ENCODE measurements at regions not wholly inside any gene's neighbourhood (a gene's known extent, or its start where the extent isn't known, plus 50 kb on each side); places are given as distances from the start of the nearest gene placed in this dataset.

- H3K27me3 Mint-ChIP-seq (ENCODE audit: low read depth, unreplicated experiment), result peaks cover 10% of the 10 kb centered on the region
- no peak overlapping the region for H3K4me3 Mint-ChIP-seq (ENCODE audit: unreplicated experiment)
- no peaks in the 10 kb centered on the region for H3K9me3 Mint-ChIP-seq (ENCODE audit: unreplicated experiment)
- Histone ChIP-seq H3K79me2 (ENCODE audit: insufficient read depth, low read length) (no peaks in the 10 kb centered on the region), H3K27ac (ENCODE audit: low read depth, low read length) (no peak overlapping the region), H3K4me2 (ENCODE audit: low read length) (no peak overlapping the region), H3K9ac (ENCODE audit: low read length) (no peak overlapping the region), H2AFZ (ENCODE audit: low read depth, low read length) (no peak overlapping the region), H3K36me3 (ENCODE audit: insufficient read depth, low read length) (no peaks in the 10 kb centered on the region), H3K27me3 (ENCODE audit: insufficient read depth, low read length) (no peaks in the 10 kb centered on the region), H3K4me3 (ENCODE audit: insufficient read depth, low read depth, low read length) (no peak overlapping the region), H3K4me1 (ENCODE audit: insufficient read depth, low read length) (no peaks in the 10 kb centered on the region), H3K9me3 (ENCODE audit: insufficient read depth, low read depth, low read length) (no peaks in the 10 kb centered on the region), H4K20me1 (ENCODE audit: insufficient read depth, low read length) (no peaks in the 10 kb centered on the region)
- H3K4me1 Mint-ChIP-seq (ENCODE audit: low read depth, unreplicated experiment), result no peaks in the 10 kb centered on the region
- no peak overlapping the region for H3K27ac Mint-ChIP-seq (ENCODE audit: unreplicated experiment)
- no peak for DNase-seq (ENCODE audit: low read depth)
- no peaks in the 10 kb centered on the region for H3K36me3 Mint-ChIP-seq (ENCODE audit: low read depth, unreplicated experiment)
- TF ChIP-seq CTCF (IDR thresholded peaks at IDR 0.05; ENCODE audit: insufficient read depth, low read depth, low read length) (no peak), EZH2 (IDR thresholded peaks at IDR 0.05; ENCODE audit: insufficient read depth, low read length) (no peak)
- no peak for FAIRE-seq
Observed at GRCh38 chr6:21306546-21306945, 287.0 kb upstream of the SOX4 start.

GRCh38 chr6:21309807-21310221, 283.7 kb upstream of the SOX4 start:
- Histone ChIP-seq H3K27ac (ENCODE audit: low read depth, low read length) (no peak overlapping the region), H3K9me3 (ENCODE audit: insufficient read depth, low read depth, low read length) (no peaks in the 10 kb centered on the region), H2AFZ (ENCODE audit: low read depth, low read length) (peak overlapping the region; percentile 70), H4K20me1 (ENCODE audit: insufficient read depth, low read length) (no peaks in the 10 kb centered on the region), H3K27me3 (ENCODE audit: insufficient read depth, low read length) (no peaks in the 10 kb centered on the region), H3K9ac (ENCODE audit: low read length) (peak overlapping the region; percentile 39), H3K4me1 (ENCODE audit: insufficient read depth, low read length) (no peaks in the 10 kb centered on the region), H3K36me3 (ENCODE audit: insufficient read depth, low read length) (no peaks in the 10 kb centered on the region), H3K4me2 (ENCODE audit: low read length) (peak overlapping the region; percentile 85), H3K79me2 (ENCODE audit: insufficient read depth, low read length) (no peaks in the 10 kb centered on the region), H3K4me3 (ENCODE audit: insufficient read depth, low read depth, low read length) (peak overlapping the region; percentile 43)
- Mint-ChIP-seq H3K36me3 (ENCODE audit: low read depth, unreplicated experiment) (no peaks in the 10 kb centered on the region), H3K4me1 (ENCODE audit: low read depth, unreplicated experiment) (no peaks in the 10 kb centered on the region), H3K27ac (ENCODE audit: unreplicated experiment) (no peak overlapping the region), H3K4me3 (ENCODE audit: unreplicated experiment) (no peak overlapping the region), H3K27me3 (ENCODE audit: low read depth, unreplicated experiment) (peaks cover 14% of the 10 kb centered on the region), H3K9me3 (ENCODE audit: unreplicated experiment) (no peaks in the 10 kb centered on the region)
- TF ChIP-seq EZH2 (IDR thresholded peaks at IDR 0.05; ENCODE audit: insufficient read depth, low read length) (no peak), CTCF (IDR thresholded peaks at IDR 0.05; ENCODE audit: insufficient read depth, low read depth, low read length) (no peak)
- peak; percentile 18 for DNase-seq (ENCODE audit: low read depth)
- no peak for FAIRE-seq

GRCh38 chr6:21310568-21311140, 282.9 kb upstream of the SOX4 start:
- no peak overlapping the region for H3K27ac ChIP-seq (ENCODE audit: low read depth, low read length)

More at GRCh38 chr6:21310568-21311140, 282.9 kb upstream of the SOX4 start:
- Mint-ChIP-seq H3K36me3 (ENCODE audit: low read depth, unreplicated experiment) (no peaks in the 10 kb centered on the region), H3K27ac (ENCODE audit: unreplicated experiment) (no peak overlapping the region), H3K9me3 (ENCODE audit: unreplicated experiment) (no peaks in the 10 kb centered on the region), H3K27me3 (ENCODE audit: low read depth, unreplicated experiment) (peaks cover 14% of the 10 kb centered on the region), H3K4me3 (ENCODE audit: unreplicated experiment) (no peak overlapping the region), H3K4me1 (ENCODE audit: low read depth, unreplicated experiment) (no peaks in the 10 kb centered on the region)
- no peak for TF ChIP-seq EZH2 (IDR thresholded peaks at IDR 0.05; ENCODE audit: insufficient read depth, low read length)
- no peak for TF ChIP-seq CTCF (IDR thresholded peaks at IDR 0.05; ENCODE audit: insufficient read depth, low read depth, low read length)
- DNase-seq (ENCODE audit: low read depth), result no peak
- H3K9me3 ChIP-seq (ENCODE audit: insufficient read depth, low read depth, low read length), result no peaks in the 10 kb centered on the region
- FAIRE-seq, result no peak
- H3K36me3 ChIP-seq (ENCODE audit: insufficient read depth, low read length), result no peaks in the 10 kb centered on the region
- H2AFZ ChIP-seq (ENCODE audit: low read depth, low read length), result no peak overlapping the region
- H3K4me3 ChIP-seq (ENCODE audit: insufficient read depth, low read depth, low read length), result no peak overlapping the region
- H3K4me2 ChIP-seq (ENCODE audit: low read length), result no peak overlapping the region
- no peaks in the 10 kb centered on the region for H3K79me2 ChIP-seq (ENCODE audit: insufficient read depth, low read length)
- no peaks in the 10 kb centered on the region for H3K27me3 ChIP-seq (ENCODE audit: insufficient read depth, low read length)
- H3K4me1 ChIP-seq (ENCODE audit: insufficient read depth, low read length), result no peaks in the 10 kb centered on the region
- no peak overlapping the region for H3K9ac ChIP-seq (ENCODE audit: low read length)
- no peaks in the 10 kb centered on the region for H4K20me1 ChIP-seq (ENCODE audit: insufficient read depth, low read length)

All from astrocyte (in vitro differentiated cells and primary cell).